NCI-H226 (cell line): ENCODE measurements at regions not wholly inside any gene's neighbourhood (a gene's known extent, or its start where the extent isn't known, plus 50 kb on each side); places are given as distances from the start of the nearest gene placed in this dataset.
A peak's percentile ranks its signal among the peaks of the same experiment; 100 is the strongest.
"Not testable (repeated sequence)": the region's sequence is repeated elsewhere in the genome, so short reads cannot be mapped to it uniquely, and the experiment has no call there.

Source experiments
- DNase-seq: peaks from one replicate; pipeline ENCODE4 v3.0.0-alpha.2; 2015

- not testable (repeated sequence) for DNase-seq
Observed at GRCh38 chr9:66046992-66047391, 310.0 kb downstream of the FOXD4L4 start.

DNA sequence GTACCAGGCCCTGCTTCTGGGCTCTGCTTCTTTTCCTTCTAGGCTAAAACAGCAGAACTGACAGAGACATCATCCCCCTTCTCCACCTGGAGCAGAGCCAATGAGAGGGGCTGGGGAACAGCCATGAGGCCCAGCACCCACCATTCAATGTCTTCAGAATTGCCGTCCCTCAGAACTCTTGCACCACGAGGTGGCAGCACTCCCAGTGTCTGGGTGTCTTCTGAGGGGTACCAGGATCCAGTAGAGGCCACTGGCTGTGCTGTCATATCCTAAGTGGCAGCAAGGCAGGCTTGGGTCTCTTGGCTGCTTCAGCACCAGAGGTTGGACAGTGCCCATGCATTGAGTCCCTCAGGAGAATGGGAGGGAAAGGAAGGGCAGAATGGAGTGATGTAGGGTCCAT lies 312.8 kb downstream of the FOXD4L4 start:
- not testable (repeated sequence) for DNase-seq

- DNase-seq, result not testable (repeated sequence)
Observed at GRCh38 chr9:66054705-66055104, 317.8 kb downstream of the FOXD4L4 start.

DNA sequence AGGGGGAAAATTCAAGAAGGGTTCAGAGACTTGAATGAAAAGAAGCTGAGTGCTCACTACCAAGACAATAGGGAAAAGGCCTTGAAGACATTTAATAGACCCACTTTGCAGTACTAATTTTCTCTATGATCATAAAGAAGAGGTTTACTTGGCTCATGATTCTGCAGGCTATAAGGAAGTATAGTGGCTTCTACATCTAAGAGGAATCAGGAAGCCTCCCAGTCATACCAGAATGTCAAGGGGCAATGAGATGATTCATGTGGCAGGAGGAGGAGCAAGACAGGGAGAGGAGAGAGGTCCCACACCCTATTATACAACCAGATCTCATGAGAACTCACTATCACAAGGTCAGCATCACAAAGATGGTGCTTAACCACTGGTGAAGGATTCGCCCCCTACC lies 323.7 kb downstream of the FOXD4L4 start:
- not testable (repeated sequence) for DNase-seq

- DNase-seq, result not testable (repeated sequence)
Observed at GRCh38 chr9:66063822-66064221, 326.9 kb downstream of the FOXD4L4 start.

GRCh38 chr9:66065735-66066134 lies 328.8 kb downstream of the FOXD4L4 start:
- not testable (repeated sequence) for DNase-seq

GRCh38 chr9:66067231-66067630 lies 330.3 kb downstream of the FOXD4L4 start:
- not testable (repeated sequence) for DNase-seq

DNA sequence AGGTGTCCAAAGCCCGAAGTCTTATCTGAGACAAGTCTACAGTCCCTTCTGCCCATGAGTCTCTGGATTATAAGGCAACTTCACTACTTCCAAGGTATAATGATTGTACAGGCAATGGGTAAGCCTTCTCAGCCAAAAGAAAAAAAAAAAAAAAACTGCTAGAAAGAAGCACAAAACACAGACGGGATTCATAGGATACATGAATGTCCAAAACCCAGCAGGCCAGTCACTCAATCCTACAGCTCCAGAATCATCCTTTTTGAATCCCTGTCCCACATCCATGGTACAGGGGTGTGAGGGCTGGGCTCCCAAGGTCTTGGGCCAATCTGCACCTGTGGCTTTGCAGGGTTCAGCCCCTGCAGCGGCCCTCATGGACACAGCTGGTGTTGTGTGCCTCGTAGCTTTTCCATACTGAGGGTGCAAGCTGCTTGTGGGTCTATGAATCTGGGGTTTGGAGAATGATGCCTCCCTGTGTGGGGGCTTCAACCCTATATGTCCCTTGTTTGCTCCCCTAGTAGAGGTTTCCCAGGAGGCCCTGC lies 331.6 kb downstream of the FOXD4L4 start:
- peak; percentile 0 for DNase-seq

DNA sequence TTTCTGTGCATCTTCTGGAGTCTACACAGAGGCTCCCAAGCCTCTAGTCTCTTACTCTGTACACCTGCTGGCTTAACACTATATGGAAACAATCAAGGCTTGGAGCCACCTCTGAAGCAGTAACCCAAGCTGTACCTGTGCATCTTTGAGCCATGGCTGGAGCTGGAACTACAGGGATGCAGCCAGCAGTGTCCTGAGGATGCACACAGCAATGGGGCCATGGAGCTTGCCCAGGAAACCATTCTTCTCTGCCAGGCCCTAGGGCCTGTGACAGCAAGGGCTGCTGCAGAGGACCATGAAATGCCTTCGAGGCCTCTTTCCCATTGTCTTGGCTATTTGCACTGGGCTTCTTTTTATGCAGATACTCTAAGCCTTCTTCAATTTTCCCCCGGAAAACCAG lies 332.1 kb downstream of the FOXD4L4 start:
- DNase-seq, result not testable (repeated sequence)

GRCh38 chr9:66073111-66073510 lies 336.2 kb downstream of the FOXD4L4 start:
- DNase-seq, result not testable (repeated sequence)

DNA sequence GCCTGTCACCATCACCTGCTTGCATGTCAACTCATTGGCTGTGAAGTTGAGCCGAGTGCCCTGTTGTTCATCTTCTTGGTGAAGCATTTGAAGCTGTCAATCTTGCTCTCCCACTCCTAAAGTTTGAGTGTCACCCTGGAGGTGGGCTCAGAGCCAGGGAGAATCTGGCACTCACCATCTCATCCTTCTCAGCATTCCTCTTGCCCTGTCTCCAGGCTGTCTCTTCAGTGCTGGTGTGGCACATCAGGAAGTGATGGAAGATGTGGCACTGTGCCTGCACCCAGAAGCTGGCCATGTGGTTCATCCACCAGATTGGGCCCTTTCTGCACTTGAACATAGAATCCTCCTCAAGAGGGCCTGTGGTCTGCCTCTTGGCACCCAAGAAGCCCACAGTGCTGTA lies 345.9 kb downstream of the FOXD4L4 start:
- DNase-seq, result not testable (repeated sequence)
